OCI-LY1 (cell line): ENCODE measurements at regions not wholly inside any gene's neighbourhood (a gene's known extent, or its start where the extent isn't known, plus 50 kb on each side); places are given as distances from the start of the nearest gene placed in this dataset.

ENCODE experiments used
- H2AFZ ChIP-seq: fragments of 200-600 bp; sonication (generic), shearing (Covaris generic); 2 replicates; pipeline ENCODE4 v1.6.0; 2014; ENCODE audit warnings: antibody characterized with exemption, mild to moderate bottlenecking, low read length
- H3F3A ChIP-seq: fragments of 200-600 bp; sonication (generic), shearing (Covaris generic); 2 replicates; pipeline ENCODE4 v1.6.0; 2014; ENCODE audit warnings: mild to moderate bottlenecking, antibody characterized with exemption, low read length, moderate library complexity; ENCODE audit not compliant: insufficient read depth
- H3K27ac ChIP-seq: fragments of 200-600 bp; sonication (generic); 2 replicates; pipeline ENCODE4 v1.5.1; 2014; ENCODE audit warnings: low read length, mixed run types, mild to moderate bottlenecking, low read depth; ENCODE audit not compliant: poor library complexity, severe bottlenecking
- H3K27me3 ChIP-seq: fragments of 200-600 bp; sonication (generic); 2 replicates; pipeline ENCODE4 v1.6.0; 2014; ENCODE audit warnings: antibody characterized with exemption, mild to moderate bottlenecking, low read length, moderate library complexity; ENCODE audit not compliant: insufficient read depth
- H3K36me3 ChIP-seq: fragments of 200-600 bp; sonication (generic); 2 replicates; pipeline ENCODE4 v1.6.1; 2014; ENCODE audit warnings: mild to moderate bottlenecking, antibody characterized with exemption, low read length, moderate library complexity, mixed read lengths; ENCODE audit not compliant: insufficient read depth
- H3K4me1 ChIP-seq: fragments of 200-600 bp; sonication (generic); 2 replicates; pipeline ENCODE4 v1.5.1; 2014; ENCODE audit warnings: mild to moderate bottlenecking, low read length, moderate library complexity; ENCODE audit not compliant: insufficient read depth, severe bottlenecking
- H3K4me2 ChIP-seq: fragments of 200-600 bp; sonication (generic), shearing (Covaris generic); 2 replicates; pipeline ENCODE4 v1.6.1; 2014; ENCODE audit warnings: low read length
- H3K4me3 ChIP-seq: fragments of 200-600 bp; sonication (generic); 2 replicates; pipeline ENCODE4 v1.5.1; 2014; ENCODE audit warnings: low read length, low read depth, mild to moderate bottlenecking, mixed read lengths; ENCODE audit not compliant: poor library complexity, severe bottlenecking
- H3K79me2 ChIP-seq: fragments of 200-600 bp; shearing (Covaris generic); 2 replicates; pipeline ENCODE4 v1.6.1; 2016; ENCODE audit warnings: mixed run types, low read length, mixed read lengths; ENCODE audit not compliant: insufficient read depth
- H3K9ac ChIP-seq: fragments of 200-600 bp; sonication (generic), shearing (Covaris generic); 2 replicates; pipeline ENCODE4 v1.6.1; 2014; ENCODE audit warnings: mild to moderate bottlenecking, low read length, mixed read lengths
- H3K9me2 ChIP-seq: fragments of 200-600 bp; sonication (generic), shearing (Covaris generic); 2 replicates; pipeline ENCODE4 v1.6.1; 2014; ENCODE audit warnings: low read depth, mild to moderate bottlenecking, low read length, mixed read lengths
- H3K9me3 ChIP-seq: fragments of 200-600 bp; shearing (Covaris generic); 2 replicates; pipeline ENCODE4 v1.6.1; 2014; ENCODE audit warnings: low read length, mixed read lengths
- H4K20me1 ChIP-seq: fragments of 200-600 bp; sonication (generic), shearing (Covaris generic); 2 replicates; pipeline ENCODE4 v1.6.0; 2016; ENCODE audit warnings: mild to moderate bottlenecking, low read length; ENCODE audit not compliant: insufficient read depth
- CTCF ChIP-seq: fragments of 200-600 bp; sonication (generic), shearing (Covaris generic); IDR thresholded peaks from 2 replicates; pipeline ENCODE4 v1.5.1; 2017; ENCODE audit warnings: mild to moderate bottlenecking, antibody characterized with exemption, low read length, moderate library complexity, mixed read lengths
- EZH2 ChIP-seq: fragments of 200-600 bp; sonication (generic), shearing (Covaris generic); IDR thresholded peaks from 2 replicates; pipeline ENCODE4 v1.8.0; 2017; ENCODE audit warnings: borderline replicate concordance, mixed run types, mild to moderate bottlenecking, antibody characterized with exemption, low read length, moderate library complexity, mixed read lengths

- Histone ChIP-seq H3K36me3 (no peaks in the 10 kb centered on the region), H3K9ac (no peak overlapping the region), H3K9me2 (no peaks in the 10 kb centered on the region), H3K4me3 (no peak overlapping the region), H3K9me3 (no peaks in the 10 kb centered on the region), H3K27ac (no peak overlapping the region), H3K4me2 (no peak overlapping the region), H2AFZ (no peak overlapping the region), H3K79me2 (no peaks in the 10 kb centered on the region), H3F3A (no peaks in the 10 kb centered on the region), H3K27me3 (no peaks in the 10 kb centered on the region), H3K4me1 (no peaks in the 10 kb centered on the region), H4K20me1 (no peaks in the 10 kb centered on the region)
- TF ChIP-seq EZH2: no peak
- TF ChIP-seq CTCF: no peak
Observed at GRCh38 chr14:34356264-34356654, 105.8 kb downstream of the SPTSSA start.

- Histone ChIP-seq H3K4me3 (no peak overlapping the region), H3K4me2 (no peak overlapping the region), H3K9me3 (no peaks in the 10 kb centered on the region), H4K20me1 (no peaks in the 10 kb centered on the region), H2AFZ (no peak overlapping the region), H3K4me1 (no peaks in the 10 kb centered on the region), H3K27me3 (no peaks in the 10 kb centered on the region), H3K27ac (no peak overlapping the region), H3F3A (no peaks in the 10 kb centered on the region), H3K79me2 (no peaks in the 10 kb centered on the region), H3K9ac (no peak overlapping the region), H3K9me2 (no peaks in the 10 kb centered on the region), H3K36me3 (no peaks in the 10 kb centered on the region)
- TF ChIP-seq EZH2 (no peak), CTCF (no peak)
Observed at GRCh38 chr14:34355584-34356263, 106.3 kb downstream of the SPTSSA start.

GRCh38 chr14:34354556-34354955, 107.5 kb downstream of the SPTSSA start:
- Histone ChIP-seq H3K79me2 (no peaks in the 10 kb centered on the region), H3K4me3 (no peak overlapping the region), H4K20me1 (no peaks in the 10 kb centered on the region), H3K27me3 (no peaks in the 10 kb centered on the region), H3K9me3 (no peaks in the 10 kb centered on the region), H3K27ac (no peak overlapping the region), H3K4me1 (no peaks in the 10 kb centered on the region), H3F3A (no peaks in the 10 kb centered on the region), H2AFZ (no peak overlapping the region), H3K4me2 (no peak overlapping the region), H3K36me3 (no peaks in the 10 kb centered on the region), H3K9ac (no peak overlapping the region), H3K9me2 (no peaks in the 10 kb centered on the region)
- no peak for TF ChIP-seq CTCF
- no peak for TF ChIP-seq EZH2
